ACHN (cell line): ENCODE measurements at regions not wholly inside any gene's neighbourhood (a gene's known extent, or its start where the extent isn't known, plus 50 kb on each side); places are given as distances from the start of the nearest gene placed in this dataset.
"Not testable (repeated sequence)": the region's sequence is repeated elsewhere in the genome, so short reads cannot be mapped to it uniquely, and the experiment has no call there.

Experiments used
- DNase-seq: peaks from one replicate; pipeline ENCODE4 v3.0.0-alpha.2; 2015
- in situ Hi-C: cut with HindIII; loops from 2 replicates; pipeline ENCODE4 v1.10.0; 2017; ENCODE audit warnings: low sequenced_read_pairs, low pct_ligation_motif_present, low pct_unique_long_range_greater_than_20kb

GRCh38 chr7:23887660-23888059 is 177.6 kb downstream of the STK31 start:
- in situ Hi-C loops = no loop called here

GRCh38 chr7:23888958-23889357 is 178.9 kb downstream of the STK31 start:
- DNase-seq = no peak
- in situ Hi-C loops = no loop called here

More at GRCh38 chr7:23887660-23888059, 177.6 kb downstream of the STK31 start:
- no peak for DNase-seq

- in situ Hi-C loops = no loop called here
- no peak for DNase-seq
These were observed 179.5 kb downstream of the STK31 start for GRCh38 chr7:23889566-23889965.

- no peak for DNase-seq
- in situ Hi-C loops = no loop called here
These were observed 182.0 kb downstream of the STK31 start for GRCh38 chr7:23892019-23892418.

GRCh38 chr7:23893176-23893941 is 183.3 kb downstream of the STK31 start:
- in situ Hi-C loops = no loop called here
- DNase-seq = no peak

GRCh38 chr7:23893942-23894891 is 184.2 kb downstream of the STK31 start:
- no peak for DNase-seq
- in situ Hi-C loops = no loop called here

- in situ Hi-C loops = no loop called here
- DNase-seq = no peak
These were observed 185.0 kb downstream of the STK31 start for GRCh38 chr7:23894892-23895569.

GRCh38 chr7:23895666-23896096 is 185.7 kb downstream of the STK31 start:
- in situ Hi-C loops = no loop called here
- DNase-seq = no peak

- no peak for DNase-seq
- in situ Hi-C loops = no loop called here
These were observed 188.6 kb downstream of the STK31 start for GRCh38 chr7:23898619-23899018.

GRCh38 chr7:23904901-23905300 is 194.9 kb downstream of the STK31 start:
- DNase-seq, in situ Hi-C loops: not testable (repeated sequence)

GRCh38 chr7:23907012-23907411 is 197.0 kb downstream of the STK31 start:
- no peak for DNase-seq
- in situ Hi-C loops = no loop called here

- in situ Hi-C loops = no loop called here
- no peak for DNase-seq
These were observed 199.4 kb downstream of the STK31 start for GRCh38 chr7:23909426-23909825.

- DNase-seq = no peak
- in situ Hi-C loops = no loop called here
These were observed 202.0 kb downstream of the STK31 start for GRCh38 chr7:23912065-23912464.

- in situ Hi-C loops = no loop called here
- DNase-seq = no peak
These were observed 203.0 kb downstream of the STK31 start for GRCh38 chr7:23913016-23913415.

- in situ Hi-C loops = no loop called here
- DNase-seq = no peak
These were observed 205.2 kb downstream of the STK31 start for GRCh38 chr7:23915236-23915635.

- DNase-seq = no peak
- in situ Hi-C loops = no loop called here
These were observed 208.3 kb downstream of the STK31 start for GRCh38 chr7:23918286-23918685.

- no peak for DNase-seq
- in situ Hi-C loops = no loop called here
These were observed 208.8 kb downstream of the STK31 start for GRCh38 chr7:23918856-23919255.

GRCh38 chr7:23925088-23925487 is 215.1 kb downstream of the STK31 start:
- DNase-seq = no peak
- in situ Hi-C loops = no loop called here
